GM13977 (cell line): ENCODE measurements at regions not wholly inside any gene's neighbourhood (a gene's known extent, or its start where the extent isn't known, plus 50 kb on each side); places are given as distances from the start of the nearest gene placed in this dataset.

Experiments used
- DNase-seq: peaks from one replicate; pipeline ENCODE4 v3.0.0; 2012; ENCODE audit warnings: low spot score
- CTCF ChIP-seq: IDR thresholded peaks from 2 replicates; pipeline ENCODE4 v1.5.1; 2012; ENCODE audit warnings: mild to moderate bottlenecking, control low read depth; ENCODE audit not compliant: insufficient read depth; ENCODE audit errors: extremely low read depth, missing control alignments
- in situ Hi-C: fragments of 300-500 bp; cut with MboI; formaldehyde crosslinking; loops from one replicate; pipeline ENCODE4 v1.12.0; 2022; ENCODE audit warnings: low sequenced_read_pairs, low pct_unique_long_range_greater_than_20kb, mixed read lengths, inconsistent platforms; ENCODE audit not compliant: unreplicated experiment

DNA sequence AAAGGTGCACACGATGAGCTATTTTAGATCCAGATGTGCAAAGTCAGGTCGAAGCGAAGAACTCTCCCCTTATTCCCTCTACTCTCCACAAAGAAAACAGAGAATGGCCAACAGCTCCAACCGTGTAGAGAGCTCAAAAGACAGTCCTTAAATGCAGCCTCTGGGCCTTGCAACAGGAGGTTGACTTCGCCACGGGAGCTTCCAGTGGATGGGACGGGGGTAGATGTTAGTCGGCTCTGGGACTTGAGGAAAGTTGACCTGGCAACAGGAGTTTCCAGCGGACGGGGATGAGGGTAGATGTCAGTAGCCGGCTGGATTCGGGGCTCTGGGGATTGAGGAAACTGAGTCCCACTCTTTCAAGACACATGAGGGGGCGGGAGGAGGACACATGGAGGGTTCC, 450.4 kb downstream of the BRD1 start:
- no peak for TF ChIP-seq CTCF
- in situ Hi-C loops: no loop called here
- DNase-seq: no peak

DNA sequence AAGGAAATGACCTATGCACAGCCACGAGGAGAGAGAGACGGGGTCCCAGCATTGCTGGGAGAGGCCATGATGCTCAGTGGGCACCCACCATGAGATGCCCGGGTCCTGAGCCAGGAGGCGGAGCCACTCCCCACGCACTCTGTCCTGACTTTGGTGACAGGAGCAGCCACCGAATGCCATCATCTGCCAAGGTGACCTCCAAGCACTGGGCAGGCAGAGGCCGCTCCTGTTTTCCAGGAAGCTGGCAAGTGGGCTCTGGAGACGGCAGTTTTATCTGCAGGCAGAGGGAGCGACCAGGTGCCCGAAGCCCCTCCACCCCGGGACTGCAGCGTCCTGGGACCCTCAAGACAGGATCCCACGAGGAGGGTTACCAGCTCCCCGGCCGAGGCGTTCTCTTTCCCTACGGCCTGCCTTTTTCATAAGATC, 453.9 kb downstream of the BRD1 start:
- DNase-seq: no peak
- in situ Hi-C loops: no loop called here
- TF ChIP-seq CTCF: no peak

DNA sequence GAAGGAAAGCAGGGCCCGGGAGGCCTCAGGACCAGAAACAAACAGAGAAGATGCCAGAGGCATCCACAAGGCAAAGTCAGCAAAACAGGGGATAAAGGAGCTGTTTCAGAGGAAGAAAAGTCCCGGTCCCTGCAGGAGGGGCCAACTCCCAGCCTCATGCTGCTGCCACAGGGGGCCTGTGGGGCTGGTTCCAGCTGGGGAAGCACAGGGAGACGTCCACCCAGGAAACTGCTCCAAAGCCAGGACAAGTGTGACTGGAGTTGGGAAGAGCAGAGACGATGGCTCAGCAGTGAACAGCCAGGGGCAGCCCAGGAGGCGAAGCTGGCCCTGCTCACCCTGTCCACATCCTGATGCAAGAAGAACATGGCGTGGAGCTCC, 454.4 kb downstream of the BRD1 start:
- DNase-seq: no peak
- in situ Hi-C loops: no loop called here
- no peak for TF ChIP-seq CTCF

- no peak for DNase-seq
- no peak for TF ChIP-seq CTCF
- in situ Hi-C loops: no loop called here
Measured at GRCh38 chr22:49372530-49373288, 455.0 kb downstream of the BRD1 start.

GRCh38 chr22:49372111-49372529, 455.6 kb downstream of the BRD1 start:
- DNase-seq: no peak
- in situ Hi-C loops: no loop called here
- TF ChIP-seq CTCF: no peak

DNA sequence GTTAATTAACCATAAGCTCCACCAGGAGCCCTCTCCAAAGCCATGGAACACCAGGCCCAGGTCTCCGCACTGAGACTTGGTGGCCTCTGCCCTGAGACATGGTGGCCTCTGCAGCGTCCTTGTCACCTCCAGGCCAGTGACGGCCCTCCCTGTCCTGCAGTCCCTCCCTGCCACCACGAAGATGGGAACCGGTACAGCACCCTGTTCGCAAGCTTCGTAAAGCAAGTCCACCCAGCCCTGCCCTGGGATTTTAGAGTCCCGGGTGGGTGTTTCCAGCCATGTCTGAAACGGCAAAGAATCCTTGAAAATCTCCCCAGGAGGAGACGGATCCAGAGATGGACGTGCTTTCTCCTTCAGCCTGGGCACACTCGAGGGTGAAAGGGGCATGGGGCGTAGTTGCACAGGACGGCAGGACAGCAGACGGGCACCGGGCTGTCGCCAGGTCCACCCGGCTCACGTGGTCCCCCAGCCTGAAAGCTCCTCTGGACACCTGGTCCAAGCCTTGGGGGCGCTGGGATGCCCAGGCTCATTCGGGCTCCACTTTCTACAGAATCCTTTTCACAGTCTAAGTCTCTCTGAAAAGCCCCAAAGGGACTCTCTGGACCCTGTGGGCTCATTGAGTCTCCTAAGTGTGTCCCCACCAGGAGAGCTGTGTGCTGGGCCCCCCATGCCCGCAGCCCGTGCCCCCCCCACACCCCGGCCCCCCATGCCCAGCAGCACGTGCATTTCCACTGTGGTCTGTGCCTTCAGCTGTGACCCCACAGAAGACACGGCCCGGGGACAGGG, 456.2 kb downstream of the BRD1 start:
- TF ChIP-seq CTCF: no peak
- in situ Hi-C loops: no loop called here
- DNase-seq: no peak
